HCEC 1CT (cell line): ENCODE measurements at regions not wholly inside any gene's neighbourhood (a gene's known extent, or its start where the extent isn't known, plus 50 kb on each side); places are given as distances from the start of the nearest gene placed in this dataset.

ENCODE experiments used
- DNase-seq: peaks from one replicate; pipeline ENCODE4 v3.0.0-alpha.2; 2017

- DNase-seq: no peak
These were observed 128.4 kb upstream of the RAB11FIP2 start for GRCh38 chr10:118175148-118175547.

GRCh38 chr10:118173296-118173695 lies 126.6 kb upstream of the RAB11FIP2 start:
- no peak for DNase-seq

- DNase-seq: no peak
These were observed 125.1 kb upstream of the RAB11FIP2 start for GRCh38 chr10:118171861-118172260.

GRCh38 chr10:118167056-118167700 lies 120.4 kb upstream of the RAB11FIP2 start:
- DNase-seq: no peak

- DNase-seq: no peak
These were observed 116.5 kb upstream of the RAB11FIP2 start for GRCh38 chr10:118163217-118163616.

GRCh38 chr10:118161461-118162246 lies 114.9 kb upstream of the RAB11FIP2 start:
- no peak for DNase-seq

GRCh38 chr10:118153287-118153686 lies 106.5 kb upstream of the RAB11FIP2 start:
- DNase-seq: no peak

- DNase-seq: no peak
These were observed 104.7 kb upstream of the RAB11FIP2 start for GRCh38 chr10:118151461-118151860.

GRCh38 chr10:118148247-118148646 lies 101.5 kb upstream of the RAB11FIP2 start:
- no peak for DNase-seq

- DNase-seq: no peak
These were observed 98.5 kb upstream of the RAB11FIP2 start for GRCh38 chr10:118145256-118145655.

GRCh38 chr10:118141471-118141870 lies 94.7 kb upstream of the RAB11FIP2 start:
- DNase-seq: no peak

- DNase-seq: no peak
These were observed 92.6 kb upstream of the RAB11FIP2 start for GRCh38 chr10:118139321-118139720.

GRCh38 chr10:118128675-118129074 lies 81.9 kb upstream of the RAB11FIP2 start:
- no peak for DNase-seq

- no peak for DNase-seq
These were observed 72.0 kb upstream of the RAB11FIP2 start for GRCh38 chr10:118118716-118119115.

- DNase-seq: no peak
These were observed 70.1 kb upstream of the RAB11FIP2 start for GRCh38 chr10:118116715-118117449.

- no peak for DNase-seq
These were observed 69.6 kb upstream of the RAB11FIP2 start for GRCh38 chr10:118116362-118116714.

- no peak for DNase-seq
These were observed 69.0 kb upstream of the RAB11FIP2 start for GRCh38 chr10:118115701-118116100.

- no peak for DNase-seq
These were observed 68.3 kb upstream of the RAB11FIP2 start for GRCh38 chr10:118114992-118115391.

GRCh38 chr10:118112543-118113125 lies 65.9 kb upstream of the RAB11FIP2 start:
- no peak for DNase-seq

- no peak for DNase-seq
These were observed 64.0 kb upstream of the RAB11FIP2 start for GRCh38 chr10:118110750-118111149.

GRCh38 chr10:118108194-118109026 lies 61.7 kb upstream of the RAB11FIP2 start:
- DNase-seq: no peak

- no peak for DNase-seq
These were observed 60.8 kb upstream of the RAB11FIP2 start for GRCh38 chr10:118107541-118107940.

GRCh38 chr10:118107040-118107439 lies 60.3 kb upstream of the RAB11FIP2 start:
- DNase-seq: no peak
